HG03108 (cell line): ENCODE measurements at regions not wholly inside any gene's neighbourhood (a gene's known extent, or its start where the extent isn't known, plus 50 kb on each side); places are given as distances from the start of the nearest gene placed in this dataset.

Source experiments
- ATAC-seq: cut with Tn5 transposase; IDR thresholded peaks from one replicate; pipeline ENCODE4 v1.9.1; 2021; ENCODE audit warnings: moderate library complexity; ENCODE audit not compliant: unreplicated experiment

DNA sequence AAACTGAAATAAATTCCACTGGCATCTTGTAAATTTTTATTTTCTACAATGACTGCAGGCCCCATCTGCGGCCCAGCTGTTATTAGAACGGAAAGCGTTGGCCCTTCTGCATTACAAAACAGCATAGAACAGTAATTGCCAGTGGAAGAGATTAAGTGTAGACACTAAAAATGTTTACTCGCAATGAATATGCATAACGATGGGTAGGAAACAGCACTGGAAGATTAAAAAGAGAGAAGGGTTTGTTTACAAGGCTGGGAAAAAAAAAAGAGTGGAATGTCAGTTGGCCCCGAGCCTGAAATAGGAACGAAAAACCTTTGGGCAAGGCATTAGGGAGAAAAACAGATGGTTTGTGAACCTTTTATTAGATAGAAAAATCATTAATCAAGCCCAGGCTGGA lies 275.9 kb upstream of the TCF4 start:
- ATAC-seq = no peak

DNA sequence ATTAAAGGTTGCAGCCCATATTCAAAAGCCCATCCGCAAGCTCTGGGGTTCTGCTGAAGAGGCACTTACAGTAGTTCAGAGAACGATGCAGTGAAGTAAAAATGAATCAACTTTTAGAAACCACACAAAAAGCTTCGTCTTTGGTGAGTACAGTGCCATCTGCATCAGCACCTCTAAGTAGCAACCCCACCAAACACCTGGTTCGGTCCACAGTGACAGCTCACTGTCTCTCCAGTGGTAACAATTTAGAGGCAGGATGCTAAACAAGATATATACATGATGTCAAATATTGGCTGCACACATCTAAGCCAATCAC lies 275.4 kb upstream of the TCF4 start:
- no peak for ATAC-seq

- no peak for ATAC-seq
Observed at GRCh38 chr18:55862693-55863390, 274.9 kb upstream of the TCF4 start.

DNA sequence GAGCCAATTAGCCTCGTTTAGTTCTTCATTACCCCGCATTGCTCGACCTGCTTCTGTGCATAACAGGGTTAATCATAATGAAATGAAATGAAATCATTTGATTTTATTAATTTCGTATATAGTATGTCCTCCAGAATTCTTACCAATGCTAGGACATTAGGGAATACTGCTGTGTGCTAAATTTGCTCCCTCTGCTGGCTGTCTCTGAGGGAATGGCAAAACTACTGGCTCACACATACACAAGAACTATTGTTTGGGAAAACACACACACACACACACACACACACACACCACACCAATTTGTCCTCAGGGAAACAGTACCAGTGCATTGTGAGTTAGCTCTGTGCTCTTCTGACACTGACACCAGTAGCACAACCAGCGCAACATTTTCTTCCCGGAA lies 273.3 kb upstream of the TCF4 start:
- ATAC-seq = no peak

GRCh38 chr18:55858661-55859515 lies 270.9 kb upstream of the TCF4 start:
- ATAC-seq = no peak

DNA sequence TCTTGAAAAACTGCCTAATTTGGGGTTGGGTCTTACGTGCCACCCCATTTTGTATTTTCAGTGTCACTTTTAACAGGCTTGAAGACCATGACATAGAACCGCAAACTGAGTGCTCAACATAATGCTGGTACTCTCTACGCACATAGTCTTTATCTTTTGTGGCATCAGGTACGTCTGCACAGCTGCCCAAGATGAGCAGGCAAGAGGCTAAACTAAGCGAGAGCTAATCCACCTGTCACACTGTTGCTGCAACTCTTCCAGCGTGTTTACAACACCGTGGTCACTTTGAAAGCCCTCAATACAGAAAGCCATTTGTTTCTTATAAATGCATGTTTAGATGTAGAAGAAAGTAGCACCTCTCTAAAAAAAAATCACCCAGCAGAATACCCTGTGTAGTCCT lies 270.0 kb upstream of the TCF4 start:
- no peak for ATAC-seq

GRCh38 chr18:55857409-55857808 lies 269.4 kb upstream of the TCF4 start:
- no peak for ATAC-seq

DNA sequence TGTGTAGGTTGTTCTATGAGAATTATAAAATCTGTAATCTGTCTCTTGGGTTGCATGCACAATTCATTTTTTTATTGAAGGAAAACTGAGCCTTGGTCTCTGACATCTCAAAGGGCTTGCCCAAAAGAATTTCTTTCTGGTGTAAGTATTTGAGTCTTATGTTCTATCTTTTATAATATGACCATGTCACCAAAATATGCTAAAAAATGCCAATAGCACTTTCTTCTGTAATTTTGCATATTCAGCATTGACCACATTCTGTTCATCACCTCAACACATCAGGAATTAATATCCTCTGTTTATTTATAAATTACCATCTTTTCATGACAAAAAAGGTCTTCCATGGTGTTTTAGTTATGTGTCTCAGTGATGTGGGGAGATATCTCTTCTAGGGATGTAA lies 268.7 kb upstream of the TCF4 start:
- no peak for ATAC-seq

- ATAC-seq = no peak
Observed at GRCh38 chr18:55856229-55856628, 268.2 kb upstream of the TCF4 start.

DNA sequence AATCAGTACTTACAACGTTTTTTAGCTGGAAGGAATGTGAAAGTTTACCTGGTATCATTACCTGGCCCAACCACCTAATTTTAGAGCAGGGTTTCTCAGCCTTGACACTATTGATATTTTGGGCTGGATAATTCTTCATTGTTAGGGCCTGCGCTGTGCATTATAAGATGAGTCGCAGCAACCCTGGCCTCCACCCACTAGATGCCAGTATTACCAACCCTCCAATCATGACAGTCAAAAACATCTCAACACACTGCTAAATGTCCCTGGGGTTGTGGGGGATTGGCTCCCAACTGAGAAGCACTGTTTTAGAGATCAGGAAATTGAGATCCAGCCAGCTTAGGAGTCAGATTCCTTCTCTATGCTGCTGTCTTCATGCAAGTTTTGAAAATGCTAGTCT lies 265.3 kb upstream of the TCF4 start:
- no peak for ATAC-seq

- no peak for ATAC-seq
Observed at GRCh38 chr18:55850904-55851303, 262.9 kb upstream of the TCF4 start.

- no peak for ATAC-seq
Observed at GRCh38 chr18:55849391-55849790, 261.4 kb upstream of the TCF4 start.

GRCh38 chr18:55847960-55848359 lies 260.0 kb upstream of the TCF4 start:
- no peak for ATAC-seq

GRCh38 chr18:55845221-55845620 lies 257.2 kb upstream of the TCF4 start:
- ATAC-seq = no peak

GRCh38 chr18:55844382-55844781 lies 256.4 kb upstream of the TCF4 start:
- no peak for ATAC-seq

GRCh38 chr18:55841314-55841713 lies 253.3 kb upstream of the TCF4 start:
- ATAC-seq = no peak

- ATAC-seq = no peak
Observed at GRCh38 chr18:55840601-55841170, 252.7 kb upstream of the TCF4 start.

- no peak for ATAC-seq
Observed at GRCh38 chr18:55839343-55839742, 251.4 kb upstream of the TCF4 start.

GRCh38 chr18:55838841-55839240 lies 250.8 kb upstream of the TCF4 start:
- no peak for ATAC-seq

DNA sequence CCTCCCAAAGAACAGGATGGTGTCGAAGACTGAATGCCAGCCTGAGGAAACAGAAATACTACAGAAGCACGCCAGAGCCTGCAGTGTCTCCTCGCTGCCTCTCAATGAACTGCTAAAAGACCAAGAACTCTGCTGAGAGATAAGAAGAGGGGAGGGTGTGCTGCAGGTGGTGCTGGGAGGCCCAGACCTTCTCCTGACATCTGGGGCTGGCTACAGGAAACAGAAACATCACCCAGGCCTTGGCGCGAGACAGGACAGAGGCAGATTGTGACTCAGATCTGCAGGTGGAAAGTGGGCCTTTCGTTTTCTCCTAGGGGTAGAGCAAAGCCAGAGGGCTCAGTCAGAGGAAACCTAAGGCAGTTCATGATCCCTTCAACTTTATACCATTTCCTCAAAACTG lies 250.3 kb upstream of the TCF4 start:
- ATAC-seq = no peak

GRCh38 chr18:55833543-55833942 lies 245.6 kb upstream of the TCF4 start:
- ATAC-seq = no peak

- ATAC-seq = no peak
Observed at GRCh38 chr18:55830544-55830943, 242.6 kb upstream of the TCF4 start.
